Left hindlimb (tissue), 1 donor: ENCODE measurements at regions not wholly inside any gene's neighbourhood (a gene's known extent, or its start where the extent isn't known, plus 50 kb on each side); places are given as distances from the start of the nearest gene placed in this dataset.
"Not testable (repeated sequence)": the region's sequence is repeated elsewhere in the genome, so short reads cannot be mapped to it uniquely, and the experiment has no call there.

ENCODE experiments used
- DNase-seq: peaks from one replicate; pipeline ENCODE4 v3.0.0-alpha.2; 2018

- no peak for DNase-seq
These were observed 78.9 kb upstream of the FLT1 start for GRCh38 chr13:28573595-28574373.

- DNase-seq = no peak
These were observed 77.9 kb upstream of the FLT1 start for GRCh38 chr13:28572871-28573270.

- not testable (repeated sequence) for DNase-seq
These were observed 75.4 kb upstream of the FLT1 start for GRCh38 chr13:28570356-28570755.

GRCh38 chr13:28569886-28570285, 75.0 kb upstream of the FLT1 start:
- no peak for DNase-seq

- DNase-seq = peak; percentile 54
These were observed 73.4 kb upstream of the FLT1 start for GRCh38 chr13:28568286-28568685.

- DNase-seq = no peak
These were observed 72.0 kb upstream of the FLT1 start for GRCh38 chr13:28566891-28567290.

GRCh38 chr13:28566283-28566682, 71.4 kb upstream of the FLT1 start:
- DNase-seq = no peak

- no peak for DNase-seq
These were observed 69.1 kb upstream of the FLT1 start for GRCh38 chr13:28564030-28564429.

- DNase-seq = no peak
These were observed 68.7 kb upstream of the FLT1 start for GRCh38 chr13:28563609-28564008.

- DNase-seq = no peak
These were observed 65.7 kb upstream of the FLT1 start for GRCh38 chr13:28560612-28561011.

- DNase-seq = no peak
These were observed 64.8 kb upstream of the FLT1 start for GRCh38 chr13:28559636-28560259.

GRCh38 chr13:28558567-28558966, 63.6 kb upstream of the FLT1 start:
- DNase-seq = no peak

GRCh38 chr13:28557725-28558520, 63.0 kb upstream of the FLT1 start:
- DNase-seq = no peak

GRCh38 chr13:28555096-28555495, 60.2 kb upstream of the FLT1 start:
- DNase-seq = no peak

- DNase-seq = no peak
These were observed 59.0 kb upstream of the FLT1 start for GRCh38 chr13:28553971-28554370.

GRCh38 chr13:28552288-28552687, 57.4 kb upstream of the FLT1 start:
- no peak for DNase-seq

GRCh38 chr13:28551498-28551895, 56.6 kb upstream of the FLT1 start:
- no peak for DNase-seq

- no peak for DNase-seq
These were observed 56.0 kb upstream of the FLT1 start for GRCh38 chr13:28550721-28551497.

- no peak for DNase-seq
These were observed 55.2 kb upstream of the FLT1 start for GRCh38 chr13:28550091-28550490.

- DNase-seq = no peak
These were observed 53.9 kb upstream of the FLT1 start for GRCh38 chr13:28548872-28549271.

- no peak for DNase-seq
These were observed 53.5 kb upstream of the FLT1 start for GRCh38 chr13:28548468-28548867.

- no peak for DNase-seq
These were observed 50.8 kb upstream of the FLT1 start for GRCh38 chr13:28545583-28546333.
